HFF-Myc (cell line): ENCODE measurements at regions not wholly inside any gene's neighbourhood (a gene's known extent, or its start where the extent isn't known, plus 50 kb on each side); places are given as distances from the start of the nearest gene placed in this dataset.
A peak's percentile ranks its signal among the peaks of the same experiment; 100 is the strongest.

Source experiments
- DNase-seq: peaks from one replicate; pipeline ENCODE4 v3.0.0-alpha.2; 2011; ENCODE audit warnings: low read depth; ENCODE audit errors: extremely low read depth
- H3K4me3 ChIP-seq: replicated peaks from 2 replicates; pipeline ENCODE4 v1.5.1; 2011; ENCODE audit warnings: low read depth, mild to moderate bottlenecking, control low read depth, low read length
- TF ChIP-seq, protein P1 (sequence below): IDR thresholded peaks from 2 replicates; pipeline ENCODE4 v1.5.1; 2012; ENCODE audit warnings: mild to moderate bottlenecking, low read depth, low read length, control low read depth; ENCODE audit errors: missing control alignments

DNA sequence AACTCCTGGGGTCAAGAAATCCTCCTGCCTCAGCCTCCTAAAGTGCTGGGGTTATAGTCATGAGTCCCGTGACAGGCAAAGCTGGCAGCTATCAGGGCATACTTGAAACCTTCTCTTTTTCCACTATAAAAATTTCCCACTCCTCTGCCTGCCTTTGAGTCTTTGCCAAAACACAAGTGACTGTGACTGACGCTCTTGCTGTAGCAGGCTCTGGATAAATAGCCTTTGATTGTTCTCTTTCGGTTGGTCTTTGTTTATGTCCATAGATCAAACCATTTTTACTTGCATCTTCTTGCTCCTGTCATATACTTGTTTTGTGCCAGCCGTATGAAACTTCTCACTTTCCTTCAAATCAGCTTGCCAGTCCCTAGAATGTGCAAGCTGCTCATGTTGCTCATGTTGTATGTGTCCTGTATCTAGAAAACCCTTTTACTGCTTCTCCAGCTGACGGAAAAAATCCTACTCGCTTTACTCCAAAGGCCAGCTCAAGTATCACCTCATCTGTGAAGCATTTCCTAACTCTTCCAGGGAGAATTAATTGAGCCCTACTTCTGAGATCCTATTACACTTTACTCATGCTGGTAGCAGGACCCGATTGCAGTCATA, 73.1 kb downstream of the RESF1 start:
- peak; percentile 31 for DNase-seq
- TF ChIP-seq, protein P1, sequence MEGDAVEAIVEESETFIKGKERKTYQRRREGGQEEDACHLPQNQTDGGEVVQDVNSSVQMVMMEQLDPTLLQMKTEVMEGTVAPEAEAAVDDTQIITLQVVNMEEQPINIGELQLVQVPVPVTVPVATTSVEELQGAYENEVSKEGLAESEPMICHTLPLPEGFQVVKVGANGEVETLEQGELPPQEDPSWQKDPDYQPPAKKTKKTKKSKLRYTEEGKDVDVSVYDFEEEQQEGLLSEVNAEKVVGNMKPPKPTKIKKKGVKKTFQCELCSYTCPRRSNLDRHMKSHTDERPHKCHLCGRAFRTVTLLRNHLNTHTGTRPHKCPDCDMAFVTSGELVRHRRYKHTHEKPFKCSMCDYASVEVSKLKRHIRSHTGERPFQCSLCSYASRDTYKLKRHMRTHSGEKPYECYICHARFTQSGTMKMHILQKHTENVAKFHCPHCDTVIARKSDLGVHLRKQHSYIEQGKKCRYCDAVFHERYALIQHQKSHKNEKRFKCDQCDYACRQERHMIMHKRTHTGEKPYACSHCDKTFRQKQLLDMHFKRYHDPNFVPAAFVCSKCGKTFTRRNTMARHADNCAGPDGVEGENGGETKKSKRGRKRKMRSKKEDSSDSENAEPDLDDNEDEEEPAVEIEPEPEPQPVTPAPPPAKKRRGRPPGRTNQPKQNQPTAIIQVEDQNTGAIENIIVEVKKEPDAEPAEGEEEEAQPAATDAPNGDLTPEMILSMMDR = no peak
- H3K4me3 ChIP-seq = no peak overlapping the region

DNA sequence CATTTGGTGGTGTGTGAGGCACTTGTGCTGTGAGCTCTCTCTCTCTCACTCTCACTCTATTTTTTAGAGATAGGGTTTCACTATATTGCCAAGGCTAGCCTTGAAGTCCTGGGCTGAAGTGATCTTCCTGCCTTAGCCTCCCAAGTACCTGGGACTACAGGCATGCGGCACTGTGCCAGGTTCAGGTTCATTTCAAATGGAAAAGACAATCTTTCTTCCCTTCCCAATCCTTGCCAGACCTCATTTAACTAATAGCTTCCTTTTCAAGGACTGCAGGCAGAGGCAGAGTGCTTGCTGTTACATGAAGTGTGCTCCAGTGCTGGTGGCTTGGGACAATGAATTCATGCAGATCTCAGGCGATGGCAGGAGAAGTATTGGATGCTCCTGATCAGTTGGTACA, 73.2 kb upstream of the BICD1 start:
- no peak for DNase-seq
- TF ChIP-seq, protein P1 = no peak

DNA sequence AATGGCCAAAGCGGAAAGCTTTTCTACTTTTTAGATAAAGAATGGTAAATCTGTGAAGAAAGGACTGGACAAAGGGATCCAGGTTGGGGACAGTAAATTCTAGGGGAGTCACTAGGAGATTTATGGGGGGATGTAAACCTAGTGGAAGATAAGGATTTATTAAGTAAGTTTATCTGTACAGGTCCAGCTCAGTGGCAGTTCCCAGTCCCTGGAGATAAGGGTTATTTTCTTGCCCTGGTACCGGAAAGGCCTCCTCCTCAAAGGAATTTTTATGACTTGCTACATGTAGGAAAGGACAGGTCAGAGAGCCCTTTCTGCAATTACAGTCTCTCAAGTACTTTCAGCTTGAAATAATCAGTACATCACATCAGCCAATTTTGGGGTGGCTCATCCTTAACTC, 72.6 kb upstream of the BICD1 start:
- H3K4me3 ChIP-seq = no peak overlapping the region
- TF ChIP-seq, protein P1 = no peak

More for the DNA sequence above, 73.2 kb upstream of the BICD1 start:
- no peak overlapping the region for H3K4me3 ChIP-seq

DNA sequence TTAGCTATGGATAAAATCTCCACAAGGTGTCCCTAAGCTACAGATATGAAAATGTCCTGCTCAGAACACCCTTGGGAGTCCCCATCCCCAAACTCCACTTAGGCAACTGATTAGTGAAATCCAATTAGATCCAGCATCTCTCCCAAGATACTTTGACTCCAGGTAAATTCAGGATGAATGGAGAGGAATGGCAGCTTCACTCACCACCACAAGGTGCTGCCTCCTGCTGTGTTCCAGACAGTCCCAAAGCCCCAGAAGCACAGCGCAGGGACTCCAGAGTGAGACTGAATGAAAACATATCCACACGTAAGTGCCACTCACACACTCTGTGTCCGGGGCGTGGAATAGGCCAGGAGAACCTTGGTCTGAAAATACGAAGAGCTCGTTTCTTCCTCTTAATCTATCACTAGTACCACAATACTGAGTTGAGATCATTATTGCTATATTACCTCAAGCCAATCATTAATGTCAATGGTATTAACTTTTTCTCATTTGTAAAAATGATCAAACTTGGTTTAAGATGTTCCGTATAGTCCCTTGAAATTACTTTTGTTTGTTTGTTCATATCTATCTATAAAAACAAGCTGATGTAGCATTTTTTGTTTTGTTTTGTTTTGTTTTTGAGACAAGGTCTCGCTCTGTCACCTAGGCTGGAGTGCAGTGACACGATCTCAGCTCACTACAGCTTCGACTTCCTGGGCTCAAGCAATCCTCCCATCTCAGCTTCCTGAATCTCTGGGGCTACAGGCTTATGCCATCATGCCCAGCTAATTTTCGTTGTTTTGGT, 70.0 kb upstream of the BICD1 start:
- no peak for DNase-seq
- TF ChIP-seq, protein P1 = no peak
- no peak overlapping the region for H3K4me3 ChIP-seq

More for the DNA sequence above, 72.6 kb upstream of the BICD1 start:
- no peak for DNase-seq

DNA sequence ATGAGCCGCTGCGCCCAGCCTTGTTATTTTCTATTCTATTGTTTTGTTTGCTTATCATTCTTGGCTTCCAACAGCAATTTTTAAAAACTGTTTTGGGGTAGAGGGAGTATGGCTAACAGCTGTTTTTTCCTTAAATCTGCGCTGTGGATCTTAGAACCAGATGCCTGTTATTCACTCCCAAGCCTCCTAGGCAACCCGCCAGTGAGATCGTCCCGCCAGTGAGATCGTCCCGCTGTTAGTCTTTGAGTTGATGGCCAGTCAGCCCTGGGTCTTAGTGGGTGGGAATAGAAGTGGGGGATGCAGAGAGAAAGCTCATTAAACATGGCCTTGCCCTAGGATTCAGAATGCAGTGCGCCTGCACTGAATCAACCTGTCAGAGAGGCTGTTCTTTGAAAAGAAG, 67.3 kb upstream of the BICD1 start:
- TF ChIP-seq, protein P1 = no peak
- no peak overlapping the region for H3K4me3 ChIP-seq
- DNase-seq = no peak

DNA sequence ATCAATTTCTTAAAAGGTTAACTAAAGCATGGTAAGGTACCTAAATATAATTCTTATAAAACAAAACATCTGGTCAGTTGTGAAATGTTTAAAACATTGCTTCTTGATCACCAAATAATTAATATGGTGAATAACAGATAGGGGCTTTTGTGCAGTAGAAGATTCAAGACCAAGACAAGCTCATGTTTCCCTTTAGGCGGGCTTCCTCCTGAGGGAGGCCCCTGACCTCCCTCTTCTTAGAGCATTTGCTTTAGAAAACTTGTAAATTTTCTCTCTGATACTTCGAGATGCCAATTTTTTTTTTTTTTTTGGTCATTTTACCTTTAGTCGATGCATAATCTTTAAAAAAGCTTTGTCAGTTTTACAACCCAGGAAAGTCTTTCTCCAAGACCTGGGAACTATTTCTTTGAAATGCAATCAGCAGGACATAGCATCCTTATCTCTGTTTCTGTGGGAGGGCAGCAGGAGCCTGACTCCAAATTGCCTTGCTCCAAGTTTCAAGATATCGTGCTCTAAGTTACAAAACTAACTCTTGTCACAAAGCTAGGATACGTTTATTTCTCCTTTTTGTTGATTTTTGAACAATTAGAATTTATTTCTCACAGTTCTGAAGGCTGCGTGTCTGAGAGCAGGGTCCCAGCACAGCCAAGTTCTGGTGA, 66.6 kb upstream of the BICD1 start:
- no peak overlapping the region for H3K4me3 ChIP-seq
- TF ChIP-seq, protein P1 = no peak
- DNase-seq = no peak
